ENCODE measurements at regions not wholly inside any gene's neighbourhood (a gene's known extent, or its start where the extent isn't known, plus 50 kb on each side); places are given as distances from the start of the nearest gene placed in this dataset.

DNA sequence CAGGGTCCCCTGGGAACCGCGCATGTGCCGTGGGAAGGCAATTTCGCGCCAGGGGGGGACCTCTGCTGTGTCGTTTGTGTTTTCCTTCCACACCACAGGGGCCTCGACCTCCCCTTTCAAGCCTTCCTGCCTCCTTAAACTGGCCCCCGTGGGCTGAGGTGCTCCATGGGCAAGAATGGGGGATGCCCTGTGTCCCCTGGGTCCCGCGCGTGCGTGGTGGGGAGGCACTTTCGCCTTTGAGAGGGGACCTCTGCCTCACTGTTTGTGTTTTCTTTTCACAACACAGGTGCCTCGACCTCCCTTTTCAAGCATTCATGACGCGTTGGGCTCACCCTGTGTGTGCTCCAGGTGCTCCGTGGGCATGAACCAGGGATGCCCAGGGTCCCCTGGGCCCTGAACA is 348.8 kb downstream of the ALG10 start:
- TF ChIP-seq, protein P1, sequence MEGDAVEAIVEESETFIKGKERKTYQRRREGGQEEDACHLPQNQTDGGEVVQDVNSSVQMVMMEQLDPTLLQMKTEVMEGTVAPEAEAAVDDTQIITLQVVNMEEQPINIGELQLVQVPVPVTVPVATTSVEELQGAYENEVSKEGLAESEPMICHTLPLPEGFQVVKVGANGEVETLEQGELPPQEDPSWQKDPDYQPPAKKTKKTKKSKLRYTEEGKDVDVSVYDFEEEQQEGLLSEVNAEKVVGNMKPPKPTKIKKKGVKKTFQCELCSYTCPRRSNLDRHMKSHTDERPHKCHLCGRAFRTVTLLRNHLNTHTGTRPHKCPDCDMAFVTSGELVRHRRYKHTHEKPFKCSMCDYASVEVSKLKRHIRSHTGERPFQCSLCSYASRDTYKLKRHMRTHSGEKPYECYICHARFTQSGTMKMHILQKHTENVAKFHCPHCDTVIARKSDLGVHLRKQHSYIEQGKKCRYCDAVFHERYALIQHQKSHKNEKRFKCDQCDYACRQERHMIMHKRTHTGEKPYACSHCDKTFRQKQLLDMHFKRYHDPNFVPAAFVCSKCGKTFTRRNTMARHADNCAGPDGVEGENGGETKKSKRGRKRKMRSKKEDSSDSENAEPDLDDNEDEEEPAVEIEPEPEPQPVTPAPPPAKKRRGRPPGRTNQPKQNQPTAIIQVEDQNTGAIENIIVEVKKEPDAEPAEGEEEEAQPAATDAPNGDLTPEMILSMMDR (IDR thresholded peaks at IDR 0.05; ENCODE audit: poor library complexity, severe bottlenecking) = no peak
- ATAC-seq (ENCODE audit: low read depth) (no peak), DNase-seq (ENCODE audit: low spot score) (no peak)
- H3K27ac ChIP-seq (ENCODE audit: poor library complexity, severe bottlenecking) = no peak overlapping the region
- no peaks in the 10 kb centered on the region for H3K4me1 ChIP-seq (ENCODE audit: insufficient read depth, poor library complexity, severe bottlenecking)
- no peaks in the 10 kb centered on the region for H3K36me3 ChIP-seq (ENCODE audit: low read depth)
- H3K9me3 ChIP-seq (ENCODE audit: severe bottlenecking) = no peaks in the 10 kb centered on the region
- no peak overlapping the region for H3K4me3 ChIP-seq (ENCODE audit: severe bottlenecking)
- H3K27me3 ChIP-seq (ENCODE audit: insufficient read depth, poor library complexity, severe bottlenecking) = no peaks in the 10 kb centered on the region

DNA sequence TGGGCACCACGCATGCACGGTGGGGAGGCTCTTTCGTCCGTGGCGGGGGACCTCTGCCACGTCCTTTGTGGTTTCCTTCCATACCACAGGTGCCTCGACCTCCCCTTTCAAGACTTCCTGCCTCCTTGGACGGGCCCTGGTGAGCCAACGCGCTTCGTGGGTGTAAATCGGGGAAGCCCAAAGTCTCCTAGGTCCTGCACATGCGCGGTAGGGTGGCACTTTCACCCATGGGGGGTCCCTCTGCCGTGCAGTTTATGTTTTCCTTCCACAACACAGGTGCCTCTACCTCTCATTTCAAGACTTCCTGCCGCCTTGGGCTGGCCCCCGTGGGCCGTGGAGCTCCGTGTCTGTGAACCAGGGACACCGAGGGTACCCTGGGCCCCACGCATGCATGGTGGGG is 349.7 kb downstream of the ALG10 start:
- ATAC-seq (ENCODE audit: low read depth) = no peak
- no peaks in the 10 kb centered on the region for H3K36me3 ChIP-seq (ENCODE audit: low read depth)
- H3K27ac ChIP-seq (ENCODE audit: poor library complexity, severe bottlenecking) = no peak overlapping the region
- no peak for DNase-seq (ENCODE audit: low spot score)
- no peaks in the 10 kb centered on the region for H3K4me1 ChIP-seq (ENCODE audit: insufficient read depth, poor library complexity, severe bottlenecking)
- H3K4me3 ChIP-seq (ENCODE audit: severe bottlenecking) = no peak overlapping the region
- TF ChIP-seq, protein P1 (IDR thresholded peaks at IDR 0.05; ENCODE audit: poor library complexity, severe bottlenecking) = no peak
- H3K9me3 ChIP-seq (ENCODE audit: severe bottlenecking) = no peaks in the 10 kb centered on the region
- no peaks in the 10 kb centered on the region for H3K27me3 ChIP-seq (ENCODE audit: insufficient read depth, poor library complexity, severe bottlenecking)

DNA sequence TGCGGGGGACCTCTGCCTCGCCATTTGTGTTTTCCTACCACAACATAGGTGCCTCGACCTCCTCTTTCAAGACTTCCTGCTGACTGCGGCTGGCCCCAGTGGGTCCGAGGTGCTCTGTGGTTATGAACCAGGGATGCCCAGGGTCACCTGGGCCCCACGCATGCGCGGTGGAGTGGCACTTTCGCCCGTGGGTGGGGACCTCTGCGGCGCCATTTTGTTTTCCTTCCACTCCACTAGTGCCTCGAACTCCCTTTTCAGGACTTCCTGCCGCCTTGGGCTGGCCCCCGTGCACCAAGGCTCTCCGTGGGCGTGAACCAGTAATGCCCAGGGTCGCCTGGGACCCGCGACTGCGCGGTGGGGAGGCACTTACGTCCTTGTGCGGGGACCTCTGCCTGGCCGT is 351.6 kb downstream of the ALG10 start:
- Histone ChIP-seq H3K27me3 (ENCODE audit: insufficient read depth, poor library complexity, severe bottlenecking) (no peaks in the 10 kb centered on the region), H3K27ac (ENCODE audit: poor library complexity, severe bottlenecking) (no peak overlapping the region), H3K36me3 (ENCODE audit: low read depth) (no peaks in the 10 kb centered on the region), H3K4me1 (ENCODE audit: insufficient read depth, poor library complexity, severe bottlenecking) (no peaks in the 10 kb centered on the region), H3K4me3 (ENCODE audit: severe bottlenecking) (no peak overlapping the region), H3K9me3 (ENCODE audit: severe bottlenecking) (no peaks in the 10 kb centered on the region)
- no peak for DNase-seq (ENCODE audit: low spot score)
- ATAC-seq (ENCODE audit: low read depth) = no peak
- TF ChIP-seq, protein P1 (IDR thresholded peaks at IDR 0.05; ENCODE audit: poor library complexity, severe bottlenecking) = no peak

DNA sequence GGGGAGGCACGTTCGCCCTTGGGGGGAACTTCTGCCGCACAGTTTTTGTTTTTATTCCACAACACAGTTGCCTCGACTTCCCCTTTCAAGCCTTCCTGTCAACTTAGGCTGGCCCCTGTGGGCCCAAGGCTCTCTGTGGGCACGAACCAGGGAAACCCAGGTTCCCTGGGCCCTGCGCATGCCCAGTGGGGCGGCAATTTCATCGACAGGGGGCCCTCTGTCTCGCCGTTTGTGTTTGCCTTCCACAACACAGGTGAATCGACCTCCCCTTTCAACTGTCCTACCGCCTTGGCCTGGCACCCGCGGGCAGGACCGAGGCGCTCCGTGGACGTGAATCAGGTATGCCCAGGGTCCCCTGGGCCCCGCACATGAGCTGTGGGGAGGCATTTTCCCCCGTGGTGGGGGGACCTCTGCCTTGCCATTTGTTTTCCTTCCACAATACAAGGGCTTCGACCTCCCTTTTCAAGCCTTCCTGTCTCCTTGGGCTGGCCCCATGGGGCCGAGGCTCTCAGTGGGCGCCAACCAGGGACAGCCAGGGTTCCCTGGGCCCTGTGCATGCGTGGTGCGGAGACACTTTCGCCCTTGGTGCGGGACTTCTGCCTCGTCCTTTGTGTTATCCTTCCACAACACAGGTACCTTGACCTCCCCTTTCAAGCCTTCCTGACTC is 354.0 kb downstream of the ALG10 start:
- no peak overlapping the region for H3K27ac ChIP-seq (ENCODE audit: poor library complexity, severe bottlenecking)
- H3K4me1 ChIP-seq (ENCODE audit: insufficient read depth, poor library complexity, severe bottlenecking) = no peaks in the 10 kb centered on the region
- no peaks in the 10 kb centered on the region for H3K9me3 ChIP-seq (ENCODE audit: severe bottlenecking)
- ATAC-seq (ENCODE audit: low read depth) (no peak), DNase-seq (ENCODE audit: low spot score) (no peak)
- no peak overlapping the region for H3K4me3 ChIP-seq (ENCODE audit: severe bottlenecking)
- H3K27me3 ChIP-seq (ENCODE audit: insufficient read depth, poor library complexity, severe bottlenecking) = no peaks in the 10 kb centered on the region
- H3K36me3 ChIP-seq (ENCODE audit: low read depth) = no peaks in the 10 kb centered on the region
- TF ChIP-seq, protein P1 (IDR thresholded peaks at IDR 0.05; ENCODE audit: poor library complexity, severe bottlenecking) = no peak

DNA sequence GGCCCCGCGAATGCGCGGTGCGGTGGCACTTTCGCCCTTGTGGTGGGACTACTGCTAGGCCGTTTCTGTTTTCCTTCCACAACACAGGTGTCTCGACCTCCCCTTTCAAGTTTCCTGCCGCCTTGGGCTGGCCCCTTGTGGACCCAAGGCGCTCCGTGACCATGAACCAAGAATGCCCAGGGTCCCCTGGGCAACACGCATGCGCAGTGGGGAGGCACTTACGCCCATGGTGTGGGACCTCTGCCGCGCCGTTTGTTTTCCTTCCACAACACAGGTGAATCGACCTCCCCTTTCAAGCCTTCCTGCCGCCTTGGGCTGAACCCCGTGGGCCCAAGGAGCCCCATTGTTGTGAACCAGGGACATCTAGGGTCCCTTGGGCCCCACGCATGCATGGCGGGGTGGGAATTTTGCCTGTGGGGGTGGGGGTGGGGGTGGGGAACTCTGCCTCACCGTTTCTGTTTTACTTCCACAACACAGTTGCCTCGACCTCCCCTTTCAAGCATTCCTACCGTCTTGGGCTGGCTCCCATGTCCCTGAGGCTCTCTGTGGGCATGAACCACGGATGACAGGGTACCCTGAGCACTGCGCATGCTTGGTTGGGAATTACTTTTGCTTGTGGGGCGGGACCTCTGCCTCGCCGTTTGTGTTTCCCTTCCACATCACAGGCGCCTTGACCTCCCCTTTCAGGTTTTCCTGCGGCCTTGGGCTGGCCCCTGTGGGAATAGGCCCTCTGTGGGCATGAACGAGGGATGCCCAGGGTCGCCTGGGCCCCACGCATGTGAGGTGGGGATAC is 355.1 kb downstream of the ALG10 start:
- Histone ChIP-seq H3K36me3 (ENCODE audit: low read depth) (no peaks in the 10 kb centered on the region), H3K9me3 (ENCODE audit: severe bottlenecking) (no peaks in the 10 kb centered on the region), H3K4me1 (ENCODE audit: insufficient read depth, poor library complexity, severe bottlenecking) (no peaks in the 10 kb centered on the region), H3K27me3 (ENCODE audit: insufficient read depth, poor library complexity, severe bottlenecking) (no peaks in the 10 kb centered on the region), H3K4me3 (ENCODE audit: severe bottlenecking) (no peak overlapping the region), H3K27ac (ENCODE audit: poor library complexity, severe bottlenecking) (no peak overlapping the region)
- TF ChIP-seq, protein P1 (IDR thresholded peaks at IDR 0.05; ENCODE audit: poor library complexity, severe bottlenecking) = no peak
- DNase-seq (ENCODE audit: low spot score) (no peak), ATAC-seq (ENCODE audit: low read depth) (no peak)

Measured in RWPE2 (cell line).